ENCODE measurements at regions not wholly inside any gene's neighbourhood (a gene's known extent, or its start where the extent isn't known, plus 50 kb on each side); places are given as distances from the start of the nearest gene placed in this dataset.
"Not testable (repeated sequence)": the region's sequence is repeated elsewhere in the genome, so short reads cannot be mapped to it uniquely, and the experiment has no call there.

- H3K4me3 ChIP-seq (ENCODE audit: insufficient read depth, low read depth, low read length), result no peak overlapping the region
- no peak for TF ChIP-seq EZH2 (IDR thresholded peaks at IDR 0.05; ENCODE audit: insufficient read depth, low read length)
- TF ChIP-seq CTCF (IDR thresholded peaks at IDR 0.05; ENCODE audit: insufficient read depth, low read depth, low read length), result no peak
- no peaks in the 10 kb centered on the region for H3K27me3 Mint-ChIP-seq (ENCODE audit: low read depth, unreplicated experiment)
- H3K9me3 ChIP-seq (ENCODE audit: insufficient read depth, low read depth, low read length), result no peaks in the 10 kb centered on the region
- FAIRE-seq (no peak), DNase-seq (ENCODE audit: low read depth) (no peak)
- H3K4me2 ChIP-seq (ENCODE audit: low read length), result no peak overlapping the region
- peaks cover 9% of the 10 kb centered on the region for H3K4me1 ChIP-seq (ENCODE audit: insufficient read depth, low read length)
- H3K4me1 Mint-ChIP-seq (ENCODE audit: low read depth, unreplicated experiment), result peaks cover 11% of the 10 kb centered on the region
- no peaks in the 10 kb centered on the region for H3K36me3 ChIP-seq (ENCODE audit: insufficient read depth, low read length)
- H3K4me3 Mint-ChIP-seq (ENCODE audit: unreplicated experiment), result no peak overlapping the region
- peaks cover 28% of the 10 kb centered on the region for H4K20me1 ChIP-seq (ENCODE audit: insufficient read depth, low read length)
- no peak overlapping the region for H3K27ac ChIP-seq (ENCODE audit: low read depth, low read length)
- no peaks in the 10 kb centered on the region for H3K27me3 ChIP-seq (ENCODE audit: insufficient read depth, low read length)
- H3K9ac ChIP-seq (ENCODE audit: low read length), result no peak overlapping the region
- H2AFZ ChIP-seq (ENCODE audit: low read depth, low read length), result no peak overlapping the region
- H3K79me2 ChIP-seq (ENCODE audit: insufficient read depth, low read length), result peaks cover 79% of the 10 kb centered on the region
- no peaks in the 10 kb centered on the region for H3K9me3 Mint-ChIP-seq (ENCODE audit: unreplicated experiment)
- no peaks in the 10 kb centered on the region for H3K36me3 Mint-ChIP-seq (ENCODE audit: low read depth, unreplicated experiment)
- no peak overlapping the region for H3K27ac Mint-ChIP-seq (ENCODE audit: unreplicated experiment)
Measured at GRCh38 chr14:71399057-71399487, 491.8 kb downstream of the PCNX1 start.

- peak overlapping the region; percentile 28 for H3K4me2 ChIP-seq (ENCODE audit: low read length)
- H3K9ac ChIP-seq (ENCODE audit: low read length), result no peak overlapping the region
- H3K27ac ChIP-seq (ENCODE audit: low read depth, low read length), result no peak overlapping the region
- no peaks in the 10 kb centered on the region for H3K36me3 ChIP-seq (ENCODE audit: insufficient read depth, low read length)
- Mint-ChIP-seq H3K4me1 (ENCODE audit: low read depth, unreplicated experiment) (peaks cover 11% of the 10 kb centered on the region), H3K9me3 (ENCODE audit: unreplicated experiment) (no peaks in the 10 kb centered on the region), H3K27ac (ENCODE audit: unreplicated experiment) (no peak overlapping the region), H3K27me3 (ENCODE audit: low read depth, unreplicated experiment) (no peaks in the 10 kb centered on the region), H3K36me3 (ENCODE audit: low read depth, unreplicated experiment) (no peaks in the 10 kb centered on the region), H3K4me3 (ENCODE audit: unreplicated experiment) (no peak overlapping the region)
- peaks cover 38% of the 10 kb centered on the region for H4K20me1 ChIP-seq (ENCODE audit: insufficient read depth, low read length)
- H3K9me3 ChIP-seq (ENCODE audit: insufficient read depth, low read depth, low read length), result no peaks in the 10 kb centered on the region
- H3K27me3 ChIP-seq (ENCODE audit: insufficient read depth, low read length), result no peaks in the 10 kb centered on the region
- H3K79me2 ChIP-seq (ENCODE audit: insufficient read depth, low read length), result peaks cover 86% of the 10 kb centered on the region
- DNase-seq (ENCODE audit: low read depth) (no peak), FAIRE-seq (no peak)
- H3K4me3 ChIP-seq (ENCODE audit: insufficient read depth, low read depth, low read length), result no peak overlapping the region
- TF ChIP-seq CTCF (IDR thresholded peaks at IDR 0.05; ENCODE audit: insufficient read depth, low read depth, low read length), result no peak
- no peak for TF ChIP-seq EZH2 (IDR thresholded peaks at IDR 0.05; ENCODE audit: insufficient read depth, low read length)
- no peak overlapping the region for H2AFZ ChIP-seq (ENCODE audit: low read depth, low read length)
- H3K4me1 ChIP-seq (ENCODE audit: insufficient read depth, low read length), result peaks cover 9% of the 10 kb centered on the region
Measured at GRCh38 chr14:71400871-71401321, 493.6 kb downstream of the PCNX1 start.

- not testable (repeated sequence) for H3K4me1 ChIP-seq (ENCODE audit: insufficient read depth, low read length); FAIRE-seq; H2AFZ ChIP-seq (ENCODE audit: low read depth, low read length); H3K9ac ChIP-seq (ENCODE audit: low read length); H3K36me3 ChIP-seq (ENCODE audit: insufficient read depth, low read length); H3K27me3 ChIP-seq (ENCODE audit: insufficient read depth, low read length); H3K4me2 ChIP-seq (ENCODE audit: low read length); DNase-seq (ENCODE audit: low read depth); H3K9me3 Mint-ChIP-seq (ENCODE audit: unreplicated experiment); H3K9me3 ChIP-seq (ENCODE audit: insufficient read depth, low read depth, low read length); H3K4me3 ChIP-seq (ENCODE audit: insufficient read depth, low read depth, low read length); H3K4me3 Mint-ChIP-seq (ENCODE audit: unreplicated experiment); H3K27me3 Mint-ChIP-seq (ENCODE audit: low read depth, unreplicated experiment); H3K27ac Mint-ChIP-seq (ENCODE audit: unreplicated experiment); H3K36me3 Mint-ChIP-seq (ENCODE audit: low read depth, unreplicated experiment); H3K27ac ChIP-seq (ENCODE audit: low read depth, low read length)
- peaks cover 32% of the 10 kb centered on the region for H4K20me1 ChIP-seq (ENCODE audit: insufficient read depth, low read length)
- peaks cover 11% of the 10 kb centered on the region for H3K4me1 Mint-ChIP-seq (ENCODE audit: low read depth, unreplicated experiment)
- H3K79me2 ChIP-seq (ENCODE audit: insufficient read depth, low read length), result peaks cover 84% of the 10 kb centered on the region
Measured at GRCh38 chr14:71402415-71402814, 495.2 kb downstream of the PCNX1 start.
